Astrocyte of the spinal cord (primary cell): ENCODE measurements at regions not wholly inside any gene's neighbourhood (a gene's known extent, or its start where the extent isn't known, plus 50 kb on each side); places are given as distances from the start of the nearest gene placed in this dataset.
"Not testable (repeated sequence)": the region's sequence is repeated elsewhere in the genome, so short reads cannot be mapped to it uniquely, and the experiment has no call there.

Source experiments
- DNase-seq: peaks from one replicate; pipeline ENCODE4 v3.0.0; 2011; ENCODE audit warnings: low read depth, low spot score
- H3K4me3 ChIP-seq: 2 replicates; pipeline ENCODE4 v1.5.1; 2011; ENCODE audit warnings: low read depth, mild to moderate bottlenecking, low read length, moderate library complexity
- CTCF ChIP-seq: IDR thresholded peaks from 2 replicates; pipeline ENCODE4 v1.5.1; 2012; ENCODE audit warnings: low read depth, mild to moderate bottlenecking, low read length, inconsistent platforms
- in situ Hi-C: cut with HindIII; loops from 2 replicates; pipeline ENCODE4 v1.10.0; 2017; ENCODE audit warnings: low sequenced_read_pairs

GRCh38 chr7:26987338-26987737 is 108.5 kb downstream of the HOXA1 start:
- no peak overlapping the region for H3K4me3 ChIP-seq
- no peak for DNase-seq
- in situ Hi-C loops, result no loop called here
- TF ChIP-seq CTCF, result no peak

- DNase-seq, result no peak
- in situ Hi-C loops, result no loop called here
- H3K4me3 ChIP-seq, result no peak overlapping the region
- TF ChIP-seq CTCF, result no peak
Observed at GRCh38 chr7:26978146-26978545, 113.8 kb upstream of the SKAP2 start.

- H3K4me3 ChIP-seq, result no peak overlapping the region
- in situ Hi-C loops, result no loop called here
Observed at GRCh38 chr7:26976840-26977239, 112.5 kb upstream of the SKAP2 start.

GRCh38 chr7:26971924-26972323 is 107.5 kb upstream of the SKAP2 start:
- DNase-seq, in situ Hi-C loops, H3K4me3 ChIP-seq: not testable (repeated sequence)

More at GRCh38 chr7:26976840-26977239, 112.5 kb upstream of the SKAP2 start:
- TF ChIP-seq CTCF, result no peak
- no peak for DNase-seq

- no peak for DNase-seq
- H3K4me3 ChIP-seq, result no peak overlapping the region
- in situ Hi-C loops, result no loop called here
- TF ChIP-seq CTCF, result no peak
Observed at GRCh38 chr7:26965724-26966123, 101.3 kb upstream of the SKAP2 start.

- TF ChIP-seq CTCF, result no peak
- no peak for DNase-seq
- in situ Hi-C loops, result no loop called here
- H3K4me3 ChIP-seq, result no peak overlapping the region
Observed at GRCh38 chr7:26964156-26964808, 99.9 kb upstream of the SKAP2 start.

- in situ Hi-C loops, result no loop called here
- DNase-seq, result peak; percentile 17
- no peak for TF ChIP-seq CTCF
- H3K4me3 ChIP-seq, result no peak overlapping the region
Observed at GRCh38 chr7:26959290-26959689, 94.9 kb upstream of the SKAP2 start.
